Right lobe of liver (tissue), 6 donors: ENCODE measurements at regions not wholly inside any gene's neighbourhood (a gene's known extent, or its start where the extent isn't known, plus 50 kb on each side); places are given as distances from the start of the nearest gene placed in this dataset.
A peak's percentile ranks its signal among the peaks of the same experiment; 100 is the strongest.

Source experiments
- ATAC-seq, 4 donors: fragments of 200-7000 bp; cut with Tn5 transposase; one replicate each; pipeline ENCODE4 v1.9.1; 2020; ENCODE audit warnings: mild to moderate bottlenecking in 4 of 4, moderate library complexity in 4 of 4
- DNase-seq, 3 donors: peaks; one replicate each; pipeline ENCODE4 v3.0.0-alpha.2; 2020
- H3K27ac ChIP-seq, 3 donors: fragments of 200-600 bp; one replicate each; pipeline ENCODE4 v1.8.0; 2022
- H3K27me3 ChIP-seq, 2 donors: fragments of 200-600 bp; one replicate each; pipeline ENCODE4 v1.8.0; 2022
- H3K36me3 ChIP-seq, 4 donors: fragments of 200-600 bp; sonication (generic) in 1 of 4; one replicate each; pipeline versions ENCODE4 v1.5.1 to v1.8.0; 2017 to 2022; ENCODE audit warnings: control low read depth in 1 of 4
- H3K4me1 ChIP-seq, 4 donors: fragments of 200-600 bp; sonication (generic) in 1 of 4; one replicate each; pipeline versions ENCODE4 v1.5.1 to v1.8.0; 2017 to 2022; ENCODE audit warnings: control low read depth in 1 of 4
- H3K4me3 ChIP-seq, 3 donors: fragments of 200-600 bp; one replicate each; pipeline ENCODE4 v1.8.0; 2022
- H3K9me3 ChIP-seq, 4 donors: fragments of 200-600 bp; sonication (generic) in 1 of 4; one replicate each; pipeline versions ENCODE4 v1.5.1 to v1.8.0; 2017 to 2022; ENCODE audit warnings: control low read depth in 1 of 4
- CTCF ChIP-seq, 4 donors: fragments of 200-600 bp in 3 of 4; fragments of 450-650 bp in 1 of 4; IDR thresholded peaks; one replicate each; pipeline versions ENCODE4 v1.5.1 to v1.8.0; 2016 to 2022; ENCODE audit warnings: antibody characterized with exemption in 4 of 4, mild to moderate bottlenecking in 2 of 4
- POLR2A ChIP-seq: fragments of 450-650 bp; IDR thresholded peaks from one replicate; pipeline ENCODE4 v1.6.1; 2017; ENCODE audit warnings: antibody characterized with exemption, mild to moderate bottlenecking
- WGBS: methylation state at CpG from one replicate; pipeline ENCODE4 v1.1.6; 2018; ENCODE audit warnings: low coverage, low lambda C conversion rate; ENCODE audit not compliant: insufficient coverage; ENCODE audit errors: missing lambda C conversion rate; 5-methylcytosine and 5-hydroxymethylcytosine counted together
- intact Hi-C, 2 donors: fragments of 100-400 bp; cut with DNase I; formaldehyde crosslinking; loops; one replicate each; pipeline versions ENCODE4 v1.11.2 to v1.14.1; 2022
- donor health status: DM: no; HTN: yes; CAD: no.
- donor health status: DM: no; HTN: no; CAD: no.
- donor health status: DM: no; HTN: no; CAD: no.
- donor health status: DM: no; HTN: yes; CAD: no.
- donor health status: DM: no; HTN: yes; CAD: no.

- intact Hi-C loops, result no loop called here
- no peak overlapping the region for H3K4me3 ChIP-seq
- TF ChIP-seq POLR2A, result no peak
- no peak for TF ChIP-seq CTCF (IDR thresholded peaks at IDR 0.05)
- H3K36me3 ChIP-seq, result no peaks in the 10 kb centered on the region
- H3K4me1 ChIP-seq, result no peaks in the 10 kb centered on the region
- no peak for DNase-seq
- ATAC-seq, result no peak
- H3K27ac ChIP-seq, result no peak overlapping the region
- no peaks in the 10 kb centered on the region for H3K9me3 ChIP-seq
- 24% methylated on average over 1 of the region's 1 CpG for WGBS
- H3K27me3 ChIP-seq, result no peaks in the 10 kb centered on the region
These were observed 243.9 kb upstream of the ZRANB2 start for GRCh38 chr1:71324671-71325267.

GRCh38 chr1:71312545-71312944 lies 231.7 kb upstream of the ZRANB2 start:
- Histone ChIP-seq H3K9me3 (no peaks in the 10 kb centered on the region), H3K27ac (no peak overlapping the region), H3K36me3 (no peaks in the 10 kb centered on the region), H3K4me1 (no peaks in the 10 kb centered on the region), H3K4me3 (peak overlapping the region in 2 of 3 donors; percentile 5 to 9), H3K27me3 (no peaks in the 10 kb centered on the region)
- ATAC-seq (no peak), DNase-seq (no peak)
- intact Hi-C loops, result no loop called here
- TF ChIP-seq CTCF (IDR thresholded peaks at IDR 0.05), result no peak
- TF ChIP-seq POLR2A, result no peak
- 29% methylated on average over 2 of the region's 2 CpGs for WGBS

GRCh38 chr1:71311376-71311775 lies 230.5 kb upstream of the ZRANB2 start:
- no peak overlapping the region for H3K4me3 ChIP-seq
- H3K27me3 ChIP-seq, result no peaks in the 10 kb centered on the region
- no peaks in the 10 kb centered on the region for H3K9me3 ChIP-seq
- no peak overlapping the region for H3K27ac ChIP-seq
- intact Hi-C loops, result no loop called here
- no peaks in the 10 kb centered on the region for H3K36me3 ChIP-seq
- ATAC-seq (no peak), DNase-seq (no peak)
- WGBS, result 23% methylated on average over 1 of the region's 1 CpG
- TF ChIP-seq CTCF (IDR thresholded peaks at IDR 0.05) (no peak), POLR2A (no peak)
- no peaks in the 10 kb centered on the region for H3K4me1 ChIP-seq

- no peaks in the 10 kb centered on the region for H3K27me3 ChIP-seq
- intact Hi-C loops, result no loop called here
- no peak for TF ChIP-seq POLR2A
- H3K4me1 ChIP-seq, result no peaks in the 10 kb centered on the region
- H3K36me3 ChIP-seq, result no peaks in the 10 kb centered on the region
- no peak overlapping the region for H3K27ac ChIP-seq
- H3K9me3 ChIP-seq, result no peaks in the 10 kb centered on the region
- H3K4me3 ChIP-seq, result no peak overlapping the region
- ATAC-seq (no peak), DNase-seq (no peak)
These were observed 226.6 kb upstream of the ZRANB2 start for GRCh38 chr1:71307451-71307850.

GRCh38 chr1:71304125-71304524 lies 223.3 kb upstream of the ZRANB2 start:
- H3K4me1 ChIP-seq, result no peaks in the 10 kb centered on the region
- 35% methylated on average over 3 of the region's 3 CpGs for WGBS
- H3K27ac ChIP-seq, result no peak overlapping the region
- intact Hi-C loops, result no loop called here
- TF ChIP-seq CTCF (IDR thresholded peaks at IDR 0.05), result no peak
- no peak for TF ChIP-seq POLR2A
- no peak for ATAC-seq
- no peaks in the 10 kb centered on the region for H3K36me3 ChIP-seq
- H3K4me3 ChIP-seq, result no peak overlapping the region
- no peaks in the 10 kb centered on the region for H3K27me3 ChIP-seq
- no peak for DNase-seq
- no peaks in the 10 kb centered on the region for H3K9me3 ChIP-seq
